T-helper 2 cell treated with Interferon-gamma antibody and Interleukin-4, amounts not matched to agents 5 μg/mL and 100 μg/mL, for 36 hours (primary cell): ENCODE measurements at regions not wholly inside any gene's neighbourhood (a gene's known extent, or its start where the extent isn't known, plus 50 kb on each side); places are given as distances from the start of the nearest gene placed in this dataset.

ENCODE experiments used
- DNase-seq: peaks from one replicate; pipeline ENCODE4 v3.0.0; 2021; ENCODE audit warnings: low spot score
- H3K27ac Mint-ChIP-seq: one replicate; pipeline ENCODE4 v1.8.0; 2021; ENCODE audit warnings: mild to moderate bottlenecking, mixed read lengths
- H3K27me3 Mint-ChIP-seq: one replicate; pipeline ENCODE4 v1.8.0; 2021; ENCODE audit warnings: low read depth, mixed read lengths
- H3K36me3 Mint-ChIP-seq: one replicate; pipeline ENCODE4 v1.8.0; 2021; ENCODE audit warnings: low read depth, mixed read lengths
- H3K4me1 Mint-ChIP-seq: one replicate; pipeline ENCODE4 v1.8.0; 2021; ENCODE audit warnings: low read depth, mixed read lengths
- H3K4me3 Mint-ChIP-seq: one replicate; pipeline ENCODE4 v1.8.0; 2022; ENCODE audit warnings: mild to moderate bottlenecking, moderate library complexity, mixed read lengths
- H3K9me3 Mint-ChIP-seq: one replicate; pipeline ENCODE4 v1.8.0; 2021; ENCODE audit warnings: mixed read lengths

DNA sequence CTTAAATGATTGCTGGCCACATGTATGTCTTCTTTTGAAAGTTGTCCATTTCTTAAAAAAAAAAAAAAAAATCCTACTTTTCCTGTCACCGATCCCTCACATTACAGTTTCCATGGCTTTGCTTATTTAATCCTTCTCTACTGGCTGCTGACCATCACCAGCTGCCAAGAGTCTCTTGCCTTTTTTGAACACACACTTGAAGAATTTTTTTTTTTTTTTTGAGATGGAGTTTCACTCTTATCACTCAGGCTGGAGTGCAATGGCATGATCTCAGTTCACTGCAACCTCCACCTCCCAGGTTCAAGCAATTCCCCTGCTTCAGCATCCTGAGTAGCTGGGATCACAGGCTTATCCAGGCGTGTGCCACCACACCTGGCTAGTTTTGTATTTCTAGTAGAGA, 134.0 kb downstream of the ANXA5 start:
- H3K4me3 Mint-ChIP-seq: no peak overlapping the region
- DNase-seq: no peak
- H3K4me1 Mint-ChIP-seq: no peaks in the 10 kb centered on the region
- no peaks in the 10 kb centered on the region for H3K9me3 Mint-ChIP-seq
- no peaks in the 10 kb centered on the region for H3K36me3 Mint-ChIP-seq
- peaks cover 14% of the 10 kb centered on the region for H3K27me3 Mint-ChIP-seq
- no peak overlapping the region for H3K27ac Mint-ChIP-seq

DNA sequence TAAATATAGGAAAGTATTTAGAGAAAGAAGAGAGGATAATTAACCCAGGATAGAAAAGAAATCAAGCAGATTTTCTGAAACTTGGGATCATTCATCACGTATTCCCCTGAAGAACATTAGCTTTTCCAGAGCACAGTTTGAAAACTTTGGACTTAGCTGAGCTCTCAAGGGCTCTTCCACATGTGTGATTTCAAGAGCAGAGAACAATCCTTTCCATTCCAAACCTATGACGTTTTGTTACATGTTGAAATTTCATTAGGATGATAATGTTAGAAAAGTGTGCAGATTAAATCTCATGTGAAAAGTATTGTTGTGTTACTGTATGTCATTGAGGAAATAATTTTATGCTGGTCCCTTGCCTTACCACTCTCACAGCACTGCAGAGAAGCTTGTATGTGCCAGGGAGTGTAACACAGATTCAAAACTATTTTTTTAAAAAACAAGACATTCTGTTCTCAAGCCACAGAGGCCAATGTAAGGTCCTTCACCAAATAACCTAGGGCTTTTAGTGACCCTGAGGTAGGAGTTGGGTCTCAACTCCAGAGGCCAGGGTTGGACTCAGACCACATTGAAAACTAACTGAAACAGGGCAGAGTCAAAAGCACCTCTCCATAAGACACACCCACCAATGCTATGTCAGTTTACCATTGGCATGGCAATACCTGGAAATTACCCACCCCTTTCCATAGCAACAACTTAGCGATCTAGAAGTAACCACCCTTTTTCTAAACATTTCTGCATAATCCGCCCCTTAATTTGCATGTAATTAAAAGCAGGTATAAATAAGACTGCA, 141.3 kb downstream of the ANXA5 start:
- no peak for DNase-seq
- no peak overlapping the region for H3K27ac Mint-ChIP-seq
- no peaks in the 10 kb centered on the region for H3K9me3 Mint-ChIP-seq
- H3K27me3 Mint-ChIP-seq: peaks cover 7% of the 10 kb centered on the region
- H3K4me3 Mint-ChIP-seq: no peak overlapping the region
- no peaks in the 10 kb centered on the region for H3K36me3 Mint-ChIP-seq
- no peaks in the 10 kb centered on the region for H3K4me1 Mint-ChIP-seq

DNA sequence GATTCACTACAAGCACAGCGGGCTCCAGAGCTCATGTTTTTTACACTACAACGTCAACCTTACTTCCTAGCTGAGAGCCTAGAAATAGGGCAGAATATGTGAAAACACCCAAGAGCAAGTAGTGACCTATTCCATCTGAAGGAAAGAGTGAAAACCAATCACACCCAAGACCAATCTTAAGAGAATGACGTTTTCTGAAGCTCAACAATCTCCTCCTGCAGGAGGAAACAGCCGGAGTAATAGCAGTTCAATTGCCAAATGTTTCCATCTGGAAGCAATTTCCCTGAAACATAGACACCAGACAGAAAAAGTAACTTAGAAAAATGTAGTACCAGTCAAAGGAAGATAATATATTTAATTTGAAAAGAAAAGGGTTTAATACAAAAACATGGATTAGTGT, 142.4 kb downstream of the ANXA5 start:
- Mint-ChIP-seq H3K4me1 (no peaks in the 10 kb centered on the region), H3K27me3 (peaks cover 7% of the 10 kb centered on the region), H3K36me3 (no peaks in the 10 kb centered on the region), H3K9me3 (no peaks in the 10 kb centered on the region), H3K4me3 (no peak overlapping the region), H3K27ac (no peak overlapping the region)
- no peak for DNase-seq

DNA sequence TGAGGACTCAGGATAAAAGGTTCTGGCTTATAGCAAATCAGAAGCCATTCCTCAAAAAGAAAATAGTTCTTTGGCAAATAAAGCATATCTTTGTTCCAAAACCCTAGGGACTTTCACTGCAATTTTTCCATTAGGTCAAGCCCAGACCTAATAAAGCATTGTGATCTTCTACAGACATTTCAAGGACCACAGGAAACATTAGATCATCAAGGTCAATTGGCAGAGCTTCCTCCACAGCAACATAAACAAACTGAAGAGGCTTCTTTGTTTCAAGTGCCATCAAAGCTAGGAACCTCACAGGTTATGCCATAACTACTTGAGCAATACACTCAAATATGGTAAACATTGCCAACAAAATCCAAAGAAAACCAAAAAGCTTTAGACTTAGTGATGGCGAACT, 144.9 kb downstream of the ANXA5 start:
- Mint-ChIP-seq H3K4me1 (no peaks in the 10 kb centered on the region), H3K27ac (no peak overlapping the region), H3K4me3 (no peak overlapping the region), H3K9me3 (no peaks in the 10 kb centered on the region), H3K36me3 (no peaks in the 10 kb centered on the region), H3K27me3 (peaks cover 12% of the 10 kb centered on the region)
- DNase-seq: no peak

- Mint-ChIP-seq H3K4me1 (no peaks in the 10 kb centered on the region), H3K4me3 (no peak overlapping the region), H3K27ac (no peak overlapping the region), H3K27me3 (peaks cover 11% of the 10 kb centered on the region), H3K36me3 (no peaks in the 10 kb centered on the region), H3K9me3 (no peaks in the 10 kb centered on the region)
- DNase-seq: no peak
Measured at GRCh38 chr4:121551271-121551670, 145.5 kb downstream of the ANXA5 start.

DNA sequence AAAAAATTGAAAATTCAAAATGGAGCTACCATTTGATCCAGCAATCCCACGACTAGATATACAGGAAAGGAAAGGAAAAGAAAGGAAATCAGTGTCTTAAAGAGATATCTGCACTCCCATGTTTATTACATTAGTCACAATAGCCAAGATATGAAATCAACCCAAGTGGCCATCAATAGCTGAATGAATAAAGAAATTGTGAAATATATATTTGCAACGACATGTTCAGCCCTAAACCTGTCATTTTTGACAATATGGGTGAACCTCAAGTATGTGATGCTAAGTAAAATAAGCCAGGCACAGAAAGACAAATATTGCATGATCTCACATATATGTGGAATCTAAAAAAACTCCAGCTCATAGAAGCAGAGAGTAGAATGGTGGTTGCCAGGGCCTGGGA, 155.1 kb downstream of the ANXA5 start:
- DNase-seq: no peak
- Mint-ChIP-seq H3K36me3 (no peaks in the 10 kb centered on the region), H3K4me3 (no peak overlapping the region), H3K9me3 (no peaks in the 10 kb centered on the region), H3K27me3 (peaks cover 5% of the 10 kb centered on the region), H3K4me1 (peaks cover 2% of the 10 kb centered on the region), H3K27ac (no peak overlapping the region)

DNA sequence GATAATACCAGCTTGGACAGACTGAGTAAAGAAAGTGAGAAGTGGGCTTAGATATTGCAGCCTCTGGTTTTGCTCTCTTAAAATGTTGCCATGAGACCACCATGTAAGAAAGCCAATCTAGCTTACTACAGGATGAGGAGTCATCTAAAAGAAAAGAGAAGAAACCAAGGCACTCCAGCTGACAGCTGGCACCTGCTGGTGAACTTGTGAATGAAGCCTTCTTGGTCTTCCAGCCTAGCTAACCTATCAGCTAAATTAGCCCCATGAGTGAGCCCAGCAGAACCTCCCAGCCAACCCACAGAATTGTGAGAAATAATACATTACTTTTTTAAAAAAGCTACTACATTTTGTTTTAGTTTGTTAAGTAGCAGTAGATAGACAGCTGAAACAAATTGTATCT, 154.5 kb upstream of the QRFPR start:
- Mint-ChIP-seq H3K36me3 (no peaks in the 10 kb centered on the region), H3K27me3 (peaks cover 20% of the 10 kb centered on the region), H3K4me1 (peaks cover 9% of the 10 kb centered on the region), H3K27ac (no peak overlapping the region), H3K4me3 (no peak overlapping the region), H3K9me3 (no peaks in the 10 kb centered on the region)
- no peak for DNase-seq

DNA sequence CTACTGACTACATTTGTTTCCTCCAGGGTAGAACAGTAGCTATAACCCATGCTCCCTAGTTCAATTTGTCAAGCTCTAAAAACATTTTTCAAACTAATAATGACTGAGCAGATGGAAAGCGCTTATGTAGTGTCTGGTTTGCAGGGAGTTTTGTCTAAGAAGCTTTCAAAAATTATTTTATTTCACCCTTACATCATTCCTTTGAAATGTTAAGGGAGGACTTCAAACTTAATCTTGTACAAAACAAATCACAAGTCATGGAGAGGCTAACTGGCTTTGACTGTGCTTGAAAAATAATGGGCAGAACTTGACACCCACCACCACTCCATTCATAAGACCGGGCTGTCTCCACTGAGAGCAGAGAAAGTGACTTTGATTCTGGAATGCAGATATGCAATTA, 153.4 kb upstream of the QRFPR start:
- H3K27ac Mint-ChIP-seq: no peak overlapping the region
- peaks cover 9% of the 10 kb centered on the region for H3K4me1 Mint-ChIP-seq
- H3K27me3 Mint-ChIP-seq: peaks cover 23% of the 10 kb centered on the region
- H3K36me3 Mint-ChIP-seq: no peaks in the 10 kb centered on the region
- H3K9me3 Mint-ChIP-seq: no peaks in the 10 kb centered on the region
- no peak overlapping the region for H3K4me3 Mint-ChIP-seq
- DNase-seq: no peak

DNA sequence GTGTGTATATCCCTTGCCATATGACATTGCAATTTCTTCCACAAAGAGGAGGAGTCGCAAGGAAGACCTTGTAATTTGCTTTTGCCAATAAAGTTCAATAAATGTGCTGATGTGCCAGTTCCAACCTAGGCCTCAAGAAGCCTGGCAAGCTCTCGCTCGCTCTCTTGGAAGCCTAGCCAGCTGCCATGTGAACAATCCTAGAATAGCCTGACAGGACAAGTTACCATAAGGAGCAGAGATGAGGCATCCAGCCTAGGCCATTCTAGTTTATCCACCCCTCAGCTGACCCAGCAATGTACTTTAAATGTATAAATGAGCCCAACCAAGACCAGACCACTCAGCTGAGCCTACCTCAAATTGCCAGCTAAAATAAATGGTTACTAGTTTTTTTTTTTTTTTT, 145.7 kb upstream of the QRFPR start:
- DNase-seq: no peak
- Mint-ChIP-seq H3K27me3 (peaks cover 17% of the 10 kb centered on the region), H3K27ac (no peak overlapping the region), H3K36me3 (no peaks in the 10 kb centered on the region), H3K4me3 (no peak overlapping the region), H3K9me3 (no peaks in the 10 kb centered on the region), H3K4me1 (no peaks in the 10 kb centered on the region)

GRCh38 chr4:121519236-121519838, 138.5 kb upstream of the QRFPR start:
- H3K4me1 Mint-ChIP-seq: no peaks in the 10 kb centered on the region
- H3K9me3 Mint-ChIP-seq: no peaks in the 10 kb centered on the region
- H3K27me3 Mint-ChIP-seq: peaks cover 4% of the 10 kb centered on the region
- no peak overlapping the region for H3K27ac Mint-ChIP-seq
- H3K4me3 Mint-ChIP-seq: no peak overlapping the region
- no peak for DNase-seq
- no peaks in the 10 kb centered on the region for H3K36me3 Mint-ChIP-seq

- Mint-ChIP-seq H3K4me1 (no peaks in the 10 kb centered on the region), H3K9me3 (no peaks in the 10 kb centered on the region), H3K36me3 (no peaks in the 10 kb centered on the region), H3K27me3 (peaks cover 9% of the 10 kb centered on the region), H3K27ac (no peak overlapping the region), H3K4me3 (no peak overlapping the region)
- DNase-seq: no peak
Measured at GRCh38 chr4:121517241-121517640, 136.4 kb upstream of the QRFPR start.

- Mint-ChIP-seq H3K36me3 (no peaks in the 10 kb centered on the region), H3K27me3 (peaks cover 11% of the 10 kb centered on the region), H3K4me3 (no peak overlapping the region), H3K9me3 (no peaks in the 10 kb centered on the region), H3K27ac (no peak overlapping the region), H3K4me1 (peaks cover 11% of the 10 kb centered on the region)
- DNase-seq: no peak
Measured at GRCh38 chr4:121514443-121514842, 133.6 kb upstream of the QRFPR start.

- Mint-ChIP-seq H3K36me3 (no peaks in the 10 kb centered on the region), H3K27me3 (peaks cover 14% of the 10 kb centered on the region), H3K4me1 (peaks cover 11% of the 10 kb centered on the region), H3K9me3 (no peaks in the 10 kb centered on the region), H3K4me3 (peak overlapping the region; percentile 5), H3K27ac (peak overlapping the region; percentile 12)
- peak; percentile 21 for DNase-seq
Measured at GRCh38 chr4:121510341-121510874, 129.6 kb upstream of the QRFPR start.

GRCh38 chr4:121485190-121485804, 104.5 kb upstream of the QRFPR start:
- no peaks in the 10 kb centered on the region for H3K4me1 Mint-ChIP-seq

More at GRCh38 chr4:121485190-121485804, 104.5 kb upstream of the QRFPR start:
- Mint-ChIP-seq H3K27me3 (peaks cover 11% of the 10 kb centered on the region), H3K27ac (no peak overlapping the region), H3K4me3 (no peak overlapping the region), H3K36me3 (no peaks in the 10 kb centered on the region), H3K9me3 (no peaks in the 10 kb centered on the region)
- DNase-seq: no peak
